DND-41 (cell line): ENCODE measurements at regions not wholly inside any gene's neighbourhood (a gene's known extent, or its start where the extent isn't known, plus 50 kb on each side); places are given as distances from the start of the nearest gene placed in this dataset.

ENCODE experiments used
- ATAC-seq: fragments of 200-7000 bp; cut with Tn5 transposase; 3 replicates; pipeline ENCODE4 v1.9.1; 2021; ENCODE audit warnings: low read depth; ENCODE audit not compliant: insufficient read depth
- DNase-seq: peaks from one replicate; pipeline ENCODE4 v3.0.0-alpha.2; 2020
- H2AFZ ChIP-seq: 2 replicates; pipeline ENCODE4 v1.6.0; 2012; ENCODE audit warnings: low read depth, low read length
- H3K27ac ChIP-seq: 2 replicates; pipeline ENCODE4 v1.5.1; 2012; ENCODE audit warnings: low read length, inconsistent platforms
- H3K27me3 ChIP-seq: fragments of 200-600 bp; sonication (generic); 2 replicates; pipeline ENCODE4 v1.6.0; 2012; ENCODE audit warnings: low read length, mild to moderate bottlenecking, inconsistent platforms; ENCODE audit not compliant: insufficient read depth, poor library complexity
- H3K36me3 ChIP-seq: 2 replicates; pipeline ENCODE4 v1.5.1; 2012; ENCODE audit warnings: low read length, inconsistent platforms; ENCODE audit not compliant: insufficient read depth
- H3K4me1 ChIP-seq: 2 replicates; pipeline ENCODE4 v1.5.1; 2012; ENCODE audit warnings: mild to moderate bottlenecking, low read length; ENCODE audit not compliant: insufficient read depth
- H3K4me2 ChIP-seq: 2 replicates; pipeline ENCODE4 v1.6.0; 2012; ENCODE audit warnings: mild to moderate bottlenecking, moderate library complexity, low read length, inconsistent platforms; ENCODE audit not compliant: insufficient read depth
- H3K4me3 ChIP-seq, 2 experiments: fragments of 200-600 bp in 1 of 2; shearing (Covaris generic) in 1 of 2; 2 replicates each; pipeline ENCODE4 v1.5.1; 2012 to 2016; ENCODE audit warnings: inconsistent platforms in 2 of 2, low read length in 2 of 2, mild to moderate bottlenecking in 2 of 2, low read depth in 1 of 2, moderate library complexity in 1 of 2
- H3K79me2 ChIP-seq: 2 replicates; pipeline ENCODE4 v1.6.0; 2012; ENCODE audit warnings: low read length, inconsistent platforms; ENCODE audit not compliant: insufficient read depth
- H3K9ac ChIP-seq: 2 replicates; pipeline ENCODE4 v1.6.0; 2012; ENCODE audit warnings: low read depth, mild to moderate bottlenecking, inconsistent platforms, low read length, moderate library complexity
- H3K9me3 ChIP-seq: 2 replicates; pipeline ENCODE4 v1.5.1; 2012; ENCODE audit warnings: low read length, moderate library complexity, mild to moderate bottlenecking, inconsistent platforms; ENCODE audit not compliant: insufficient read depth, severe bottlenecking
- H4K20me1 ChIP-seq: 2 replicates; pipeline ENCODE4 v1.6.0; 2012; ENCODE audit warnings: low read length; ENCODE audit not compliant: insufficient read depth
- EZH2 ChIP-seq: IDR thresholded peaks from 3 replicates; pipeline ENCODE4 v1.6.1; 2012; ENCODE audit warnings: borderline replicate concordance, low read depth, mild to moderate bottlenecking, moderate library complexity, low read length, inconsistent platforms; ENCODE audit not compliant: severe bottlenecking
- TF ChIP-seq, protein P1 (sequence below): IDR thresholded peaks from 2 replicates; pipeline ENCODE4 v1.5.1; 2012; ENCODE audit warnings: borderline replicate concordance, low read length, moderate library complexity, mild to moderate bottlenecking; ENCODE audit not compliant: poor library complexity, severe bottlenecking; ENCODE audit errors: extremely low read depth

GRCh38 chr4:33923469-33923868 is 2320.8 kb downstream of the ARAP2 start:
- Histone ChIP-seq H3K27me3 (no peaks in the 10 kb centered on the region), H3K79me2 (no peaks in the 10 kb centered on the region), H3K4me3 (peak overlapping the region in 1 of 2 experiments; percentile 27; a peak in 1 of 4 replicates), H3K4me2 (peak overlapping the region; percentile 72), H3K36me3 (no peaks in the 10 kb centered on the region), H3K9me3 (peaks cover 3% of the 10 kb centered on the region), H3K9ac (peak overlapping the region; percentile 52), H3K27ac (peak overlapping the region; percentile 96), H2AFZ (peak overlapping the region; percentile 9; the same call in 1 of the 2 replicates), H4K20me1 (no peaks in the 10 kb centered on the region), H3K4me1 (peaks cover 47% of the 10 kb centered on the region)
- ATAC-seq (peak; percentile 51), DNase-seq (no peak)
- TF ChIP-seq EZH2: no peak

- Histone ChIP-seq H3K27me3 (no peaks in the 10 kb centered on the region), H3K79me2 (no peaks in the 10 kb centered on the region), H4K20me1 (no peaks in the 10 kb centered on the region), H3K36me3 (no peaks in the 10 kb centered on the region), H3K27ac (peak overlapping the region; percentile 96), H2AFZ (peak overlapping the region; percentile 73), H3K4me1 (peaks cover 47% of the 10 kb centered on the region), H3K9me3 (peaks cover 3% of the 10 kb centered on the region), H3K4me2 (peak overlapping the region; percentile 72), H3K4me3 (peak overlapping the region in 1 of 2 experiments; percentile 47; a peak in 2 of 4 replicates), H3K9ac (peak overlapping the region; percentile 52)
- TF ChIP-seq, protein P1, sequence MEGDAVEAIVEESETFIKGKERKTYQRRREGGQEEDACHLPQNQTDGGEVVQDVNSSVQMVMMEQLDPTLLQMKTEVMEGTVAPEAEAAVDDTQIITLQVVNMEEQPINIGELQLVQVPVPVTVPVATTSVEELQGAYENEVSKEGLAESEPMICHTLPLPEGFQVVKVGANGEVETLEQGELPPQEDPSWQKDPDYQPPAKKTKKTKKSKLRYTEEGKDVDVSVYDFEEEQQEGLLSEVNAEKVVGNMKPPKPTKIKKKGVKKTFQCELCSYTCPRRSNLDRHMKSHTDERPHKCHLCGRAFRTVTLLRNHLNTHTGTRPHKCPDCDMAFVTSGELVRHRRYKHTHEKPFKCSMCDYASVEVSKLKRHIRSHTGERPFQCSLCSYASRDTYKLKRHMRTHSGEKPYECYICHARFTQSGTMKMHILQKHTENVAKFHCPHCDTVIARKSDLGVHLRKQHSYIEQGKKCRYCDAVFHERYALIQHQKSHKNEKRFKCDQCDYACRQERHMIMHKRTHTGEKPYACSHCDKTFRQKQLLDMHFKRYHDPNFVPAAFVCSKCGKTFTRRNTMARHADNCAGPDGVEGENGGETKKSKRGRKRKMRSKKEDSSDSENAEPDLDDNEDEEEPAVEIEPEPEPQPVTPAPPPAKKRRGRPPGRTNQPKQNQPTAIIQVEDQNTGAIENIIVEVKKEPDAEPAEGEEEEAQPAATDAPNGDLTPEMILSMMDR: no peak
- TF ChIP-seq EZH2: no peak
- ATAC-seq (peak; percentile 88), DNase-seq (peak; percentile 78)
Observed at GRCh38 chr4:33924239-33924638, 2320.1 kb downstream of the ARAP2 start.

DNA sequence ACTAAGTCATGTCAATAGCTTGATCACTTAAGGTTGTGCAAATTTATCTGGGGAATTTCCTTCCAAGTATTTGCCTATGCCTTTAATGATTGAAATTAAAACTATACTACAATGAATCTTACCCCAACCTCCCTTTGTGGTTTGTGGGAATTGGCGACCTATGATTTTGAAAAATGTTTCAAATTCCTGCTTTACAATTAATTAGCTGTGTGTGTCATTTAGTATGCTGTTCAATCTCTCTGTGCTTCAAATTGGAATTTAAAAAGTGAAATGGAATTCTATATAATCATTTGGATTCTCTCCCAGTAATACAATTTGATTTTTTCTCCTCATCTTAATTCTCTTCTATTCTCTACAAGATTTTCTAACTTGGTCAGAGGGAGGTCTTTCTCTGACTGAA is 2319.5 kb downstream of the ARAP2 start:
- Histone ChIP-seq H3K36me3 (no peaks in the 10 kb centered on the region), H3K9me3 (peaks cover 3% of the 10 kb centered on the region), H3K27me3 (no peaks in the 10 kb centered on the region), H3K4me3 (peak overlapping the region in 1 of 2 experiments; percentile 47; a peak in 2 of 4 replicates), H3K27ac (peak overlapping the region; percentile 96), H4K20me1 (no peaks in the 10 kb centered on the region), H3K9ac (peak overlapping the region; percentile 52), H2AFZ (peak overlapping the region; percentile 73), H3K4me2 (peak overlapping the region; percentile 72), H3K4me1 (peaks cover 47% of the 10 kb centered on the region), H3K79me2 (no peaks in the 10 kb centered on the region)
- TF ChIP-seq, protein P1: no peak
- TF ChIP-seq EZH2: no peak
- DNase-seq (no peak), ATAC-seq (peak; percentile 20; the same call in 1 of the 3 replicates)

GRCh38 chr4:33930497-33930896 is 2313.8 kb downstream of the ARAP2 start:
- no peak for DNase-seq
- Histone ChIP-seq H3K79me2 (no peaks in the 10 kb centered on the region), H3K9ac (no peak overlapping the region), H4K20me1 (no peaks in the 10 kb centered on the region), H3K4me1 (peaks cover 17% of the 10 kb centered on the region), H3K27ac (no peak overlapping the region), H3K36me3 (no peaks in the 10 kb centered on the region), H3K9me3 (no peaks in the 10 kb centered on the region), H3K4me2 (no peak overlapping the region), H3K27me3 (no peaks in the 10 kb centered on the region), H2AFZ (no peak overlapping the region), H3K4me3 (no peak overlapping the region)
- no peak for TF ChIP-seq EZH2
- TF ChIP-seq, protein P1: no peak
- no peak for ATAC-seq
